ENCODE measurements at regions not wholly inside any gene's neighbourhood (a gene's known extent, or its start where the extent isn't known, plus 50 kb on each side); places are given as distances from the start of the nearest gene placed in this dataset.

DNA sequence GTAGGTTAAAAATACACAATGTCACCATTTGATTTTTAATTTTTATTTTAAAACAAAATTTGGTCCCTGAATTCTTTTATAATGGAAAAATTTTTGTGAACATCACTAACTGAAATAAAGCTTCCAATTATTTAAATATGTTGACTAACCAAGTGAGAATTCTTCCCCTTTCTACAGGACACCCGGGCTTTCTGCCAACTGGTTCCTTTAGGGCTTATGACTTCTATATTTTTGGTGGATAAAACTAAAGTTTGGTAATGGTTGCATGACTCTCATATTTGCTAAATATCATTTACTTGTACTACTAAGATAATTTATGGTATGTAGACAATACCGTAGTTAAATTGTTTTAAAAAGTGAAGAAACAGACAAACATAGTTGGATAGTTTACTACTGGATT is 291.0 kb upstream of the DOK6 start:
- DNase-seq, result no peak

DNA sequence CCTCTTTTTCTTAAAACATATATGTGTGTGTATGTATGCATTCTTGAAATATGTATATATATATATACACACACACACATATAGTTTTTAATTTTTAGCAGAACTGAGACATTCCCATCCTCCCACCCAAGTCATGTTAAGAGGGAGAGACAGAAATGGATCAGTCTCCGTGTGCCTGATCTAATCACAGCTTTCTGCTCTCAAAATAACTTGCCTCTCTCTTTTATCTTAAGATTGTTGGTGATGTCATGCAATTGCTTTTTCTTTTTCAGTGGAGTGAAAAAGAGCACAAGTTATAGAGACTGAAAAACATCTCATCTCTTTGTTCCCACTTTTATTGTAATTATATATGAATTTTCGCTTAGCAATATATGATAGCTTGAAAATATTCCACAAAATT is 279.9 kb upstream of the DOK6 start:
- no peak for DNase-seq

DNA sequence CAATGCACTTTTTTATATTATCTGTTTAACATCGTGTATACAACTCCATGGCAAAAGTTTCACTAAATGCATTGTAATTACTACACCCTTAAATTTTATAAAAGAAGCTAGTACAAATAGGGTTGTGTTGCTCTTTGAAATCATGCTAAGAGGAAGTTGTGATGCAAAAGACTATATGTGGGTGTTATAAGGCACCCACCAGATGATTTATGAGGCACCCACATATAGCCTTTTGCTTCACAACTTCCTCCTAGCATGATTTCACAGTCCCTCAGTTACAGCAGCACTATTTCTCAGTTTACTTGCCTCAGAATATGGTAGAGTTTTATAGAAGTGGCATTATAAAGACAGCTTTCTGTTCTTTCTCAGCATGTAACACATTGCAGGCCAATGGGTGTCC is 277.3 kb upstream of the DOK6 start:
- DNase-seq, result no peak

DNA sequence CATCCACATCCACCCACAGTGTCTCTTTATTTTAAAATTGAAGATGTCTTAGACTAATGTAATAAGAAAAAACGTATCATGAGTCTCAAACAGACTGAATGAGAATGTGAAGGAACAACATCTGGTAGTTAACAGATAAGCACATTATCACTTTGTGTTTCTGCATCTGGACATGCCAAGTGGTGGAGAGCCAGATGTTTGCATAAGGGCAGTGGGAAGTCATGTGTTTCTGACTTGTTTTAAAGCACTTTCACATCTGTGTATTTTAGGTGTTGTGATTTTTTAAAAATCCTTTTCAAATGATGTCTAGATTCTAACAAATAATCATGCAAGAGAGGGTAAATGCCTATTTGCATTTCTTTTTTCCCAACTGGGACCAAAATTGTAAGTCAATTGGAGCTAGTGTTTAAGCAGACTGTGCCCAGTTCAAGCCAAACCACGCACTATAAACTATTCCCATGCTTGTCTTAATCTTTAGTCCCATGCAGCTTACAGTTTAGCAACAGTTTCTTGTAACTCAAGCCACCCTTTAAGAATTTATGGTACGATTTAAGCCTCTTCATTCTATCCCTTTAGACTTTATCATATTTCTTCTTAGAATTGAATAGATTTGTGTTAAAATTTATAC is 272.7 kb upstream of the DOK6 start:
- DNase-seq, result no peak

DNA sequence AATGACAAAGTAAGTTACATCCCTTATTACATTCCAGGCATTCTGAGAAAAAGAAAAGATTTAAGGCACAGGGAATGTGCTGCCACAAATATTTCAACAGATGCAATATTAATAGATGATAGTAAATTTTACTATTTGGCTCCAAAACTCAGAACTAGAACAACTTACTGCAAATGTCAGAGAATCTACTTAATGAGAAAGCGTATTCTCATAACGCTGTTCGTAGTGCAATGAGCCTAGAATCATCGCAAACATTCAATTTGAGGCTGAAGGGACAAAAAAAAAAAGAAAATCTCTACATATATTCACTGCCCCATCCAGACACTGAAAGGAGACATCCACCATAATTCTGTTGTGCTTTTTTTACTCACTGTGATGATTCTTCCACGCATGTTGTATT is 272.1 kb upstream of the DOK6 start:
- DNase-seq, result no peak

DNA sequence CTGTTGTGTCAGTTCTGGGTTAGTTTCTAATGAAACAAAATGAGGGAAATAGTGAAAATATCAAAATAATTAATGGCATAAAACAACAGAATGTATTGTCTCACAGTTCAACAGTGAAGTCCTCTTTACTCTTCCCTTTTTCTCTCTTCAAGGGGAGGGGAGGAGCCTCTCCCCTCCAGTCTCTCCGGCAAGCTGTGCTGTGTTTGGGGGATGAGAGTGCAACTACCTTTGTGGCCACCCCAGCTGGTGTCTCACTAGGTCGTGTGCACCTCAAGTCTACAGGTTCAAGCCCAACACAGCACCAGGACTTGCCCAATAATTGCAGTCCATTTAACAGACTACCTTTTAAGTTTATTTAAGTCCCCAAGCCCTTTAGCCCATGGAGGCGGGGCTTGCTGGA is 271.7 kb upstream of the DOK6 start:
- no peak for DNase-seq

DNA sequence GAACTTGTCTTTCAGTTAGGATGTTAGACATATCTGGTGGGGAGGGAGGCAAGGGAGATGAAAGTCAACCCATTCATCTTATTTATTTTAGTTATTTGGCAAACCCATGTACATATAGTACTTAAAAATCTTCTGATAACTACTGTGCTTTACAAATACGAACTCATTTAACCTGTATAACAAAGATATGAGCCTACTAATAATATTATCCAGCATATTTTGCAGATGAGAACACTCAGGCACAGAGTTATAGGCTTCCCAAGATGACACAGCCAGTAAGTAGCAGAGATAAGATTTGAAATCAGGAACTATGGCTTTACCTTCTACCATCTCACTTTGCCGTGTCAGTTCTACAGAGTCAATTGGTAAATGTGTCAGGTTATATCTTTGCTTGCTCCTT is 262.6 kb upstream of the DOK6 start:
- DNase-seq, result no peak

DNA sequence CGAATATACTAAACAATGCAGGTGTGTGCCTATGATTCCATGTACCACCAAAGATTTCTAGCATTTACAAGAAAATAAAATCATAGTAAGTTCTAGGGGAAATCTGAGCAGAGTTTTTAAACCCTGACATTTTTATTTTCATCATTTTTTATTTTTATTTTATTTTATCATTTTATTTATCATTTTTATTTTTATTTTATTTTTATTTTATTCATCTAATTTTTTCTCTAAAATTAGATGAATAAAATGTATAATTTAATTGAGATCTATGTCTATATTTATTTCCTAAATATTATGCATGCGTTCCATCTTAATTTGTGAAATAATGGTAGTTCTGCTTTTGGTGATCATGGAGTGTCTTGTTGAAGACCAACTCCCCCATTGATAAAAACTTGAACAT is 257.6 kb upstream of the DOK6 start:
- DNase-seq, result no peak

DNA sequence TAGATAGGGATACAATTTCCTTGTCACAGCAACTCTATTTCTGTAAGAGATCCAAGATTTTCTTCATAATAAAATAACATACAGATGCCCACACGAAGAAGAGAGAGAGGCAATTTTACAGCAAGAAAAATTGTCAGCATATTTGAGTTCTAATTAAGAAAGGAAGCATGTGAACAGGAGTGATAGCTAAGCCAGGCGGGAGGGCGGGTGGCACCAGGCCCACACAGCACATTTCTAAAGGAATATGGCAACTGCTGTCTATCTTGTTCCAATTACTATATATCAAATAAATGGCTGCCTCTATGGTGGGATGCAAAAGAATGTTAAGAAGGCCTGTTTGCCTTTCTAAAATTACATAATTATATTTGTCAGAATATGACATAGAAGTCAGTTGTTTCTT is 248.3 kb upstream of the DOK6 start:
- DNase-seq, result no peak

DNA sequence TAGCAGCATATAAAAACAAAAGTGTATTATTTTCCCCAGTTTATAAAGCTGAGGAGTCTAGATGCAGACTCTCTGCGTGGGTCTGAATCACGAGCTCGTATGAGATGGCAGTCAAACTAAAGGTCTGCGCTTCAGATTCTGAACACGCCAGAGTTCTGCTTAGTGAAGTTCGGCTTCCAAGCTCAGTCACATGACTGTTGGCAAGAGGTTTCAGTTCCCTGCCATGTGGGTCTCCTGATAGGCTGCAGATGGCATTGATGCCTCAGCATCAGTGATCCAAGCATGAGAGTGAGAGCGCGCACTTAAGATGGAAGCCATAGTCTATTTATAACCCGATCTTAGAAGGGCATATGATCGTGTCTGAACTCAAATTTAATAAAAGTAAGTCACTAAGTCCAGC is 242.8 kb upstream of the DOK6 start:
- DNase-seq, result no peak

DNA sequence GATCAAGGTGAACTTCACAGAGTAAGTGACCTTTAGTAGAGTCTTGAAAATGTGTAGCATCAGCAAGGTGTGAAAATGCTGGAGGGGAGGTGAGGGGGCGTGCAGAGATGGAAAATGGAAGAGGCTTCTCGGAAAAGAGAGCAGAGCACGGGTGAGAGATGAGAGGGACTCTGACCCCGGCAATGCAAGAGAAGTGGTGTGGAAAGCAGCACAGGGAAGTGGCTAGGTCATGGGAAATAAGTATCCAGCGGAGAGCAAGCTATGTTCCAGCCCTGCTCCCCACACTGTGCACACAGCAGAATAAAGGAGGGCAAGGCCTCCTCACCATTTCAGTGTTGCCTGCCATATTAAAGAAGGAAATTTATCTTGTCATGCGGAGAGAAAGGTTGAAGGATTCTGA is 241.7 kb upstream of the DOK6 start:
- DNase-seq, result no peak

DNA sequence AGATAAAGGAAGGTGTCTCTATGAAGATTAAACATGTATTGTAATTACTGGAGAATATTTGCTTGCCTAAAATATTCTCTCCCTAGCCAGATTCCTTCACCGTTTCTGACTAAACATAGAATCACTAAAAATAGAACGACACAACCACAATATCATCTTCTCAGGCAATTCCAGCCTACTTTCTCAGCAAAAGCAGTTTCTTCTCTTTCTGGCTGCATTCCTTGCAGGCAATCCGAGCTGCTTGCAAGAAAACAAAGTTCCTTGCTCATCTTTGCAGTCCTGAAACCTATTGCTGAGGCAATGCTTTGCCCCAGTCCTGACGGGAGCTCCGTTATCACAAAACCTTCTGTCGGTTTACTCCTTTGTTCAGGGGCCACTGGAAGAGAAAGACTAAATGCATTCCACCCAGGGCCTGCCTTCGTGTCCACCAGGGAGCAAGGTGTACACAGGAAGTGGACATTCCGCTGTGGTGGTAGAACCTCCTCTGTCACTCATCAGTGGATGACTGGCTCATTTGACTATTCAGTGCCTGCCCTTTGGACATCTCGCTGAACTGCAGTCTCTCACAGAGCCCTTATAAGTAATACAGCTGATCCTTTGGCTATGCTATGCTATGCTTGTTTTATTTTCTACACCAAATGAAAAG is 239.2 kb upstream of the DOK6 start:
- DNase-seq, result peak; percentile 91

DNA sequence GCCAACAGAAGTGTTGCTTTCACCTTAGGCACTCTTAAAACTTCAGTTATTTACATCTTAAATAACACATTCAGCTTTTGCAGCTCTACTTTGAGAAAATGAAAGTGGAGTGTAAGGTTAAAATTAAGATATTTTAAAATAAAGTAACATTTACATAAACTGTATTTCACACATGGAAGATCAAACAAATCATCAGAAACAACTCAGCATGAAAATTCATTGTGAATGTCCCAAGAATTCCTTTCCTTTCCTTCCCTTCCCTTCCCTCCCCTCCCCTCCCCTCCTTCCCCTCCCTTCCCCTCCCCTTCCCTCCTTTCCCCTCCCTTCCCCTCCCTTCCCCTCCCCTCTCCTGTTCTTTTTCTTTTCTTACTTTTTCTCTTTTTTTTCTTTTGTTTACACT is 238.0 kb upstream of the DOK6 start:
- no peak for DNase-seq

DNA sequence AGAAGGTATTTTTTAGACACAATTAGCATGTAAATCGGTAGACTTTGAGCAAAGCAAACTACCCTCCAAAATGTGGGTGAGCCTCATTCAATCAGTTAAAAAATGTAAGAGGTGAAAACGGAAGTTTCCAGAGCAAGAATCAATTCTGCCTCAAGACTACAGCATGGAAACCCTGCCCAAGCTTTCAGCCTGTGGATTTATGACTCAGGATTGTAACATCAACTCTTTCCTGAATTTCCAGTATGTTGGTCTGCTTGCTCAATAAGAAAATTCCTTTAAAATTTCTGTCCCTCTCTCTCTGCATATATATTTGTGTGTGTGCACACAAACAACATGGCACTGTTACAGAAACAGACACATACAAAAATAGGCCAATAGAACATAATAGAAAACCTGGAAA is 228.6 kb upstream of the DOK6 start:
- no peak for DNase-seq

DNA sequence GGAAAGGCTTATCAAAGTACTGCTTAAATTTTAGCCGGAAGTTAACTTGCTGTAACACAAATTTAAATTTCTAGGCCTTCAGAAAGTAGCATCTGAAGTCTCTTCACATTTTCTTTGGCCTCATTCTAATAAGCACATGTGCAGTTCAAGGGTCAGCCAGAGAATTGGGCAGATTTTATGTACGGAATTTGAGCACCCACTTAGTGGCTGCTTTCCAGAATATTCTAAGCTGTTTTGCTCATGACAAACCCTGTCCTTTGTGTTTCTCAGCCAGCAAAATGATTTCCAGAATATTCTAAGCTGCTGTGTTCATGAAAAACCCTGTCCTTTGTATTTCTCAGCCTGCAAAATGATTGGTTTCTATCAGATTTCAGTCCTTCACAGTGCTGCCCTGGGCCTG is 225.0 kb upstream of the DOK6 start:
- DNase-seq, result no peak

DNA sequence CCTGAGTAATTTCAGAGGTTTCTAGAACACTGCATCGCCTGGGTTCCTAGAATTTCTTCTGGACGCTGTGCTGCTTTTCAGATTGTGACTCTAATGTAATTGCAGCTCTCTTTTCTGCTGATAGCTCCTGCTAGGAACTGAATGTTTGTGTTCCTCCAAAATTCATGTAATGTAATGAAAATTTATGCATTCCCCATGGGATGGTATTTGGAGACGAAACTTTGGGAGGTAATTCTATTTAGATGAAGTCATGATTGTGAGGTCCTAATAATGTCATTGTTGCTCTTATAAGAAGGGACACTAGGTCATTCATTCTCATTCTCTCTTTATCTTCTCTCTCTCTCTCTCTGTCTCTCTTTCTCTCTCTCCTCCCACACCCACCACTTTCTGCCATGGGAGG is 223.9 kb upstream of the DOK6 start:
- no peak for DNase-seq

DNA sequence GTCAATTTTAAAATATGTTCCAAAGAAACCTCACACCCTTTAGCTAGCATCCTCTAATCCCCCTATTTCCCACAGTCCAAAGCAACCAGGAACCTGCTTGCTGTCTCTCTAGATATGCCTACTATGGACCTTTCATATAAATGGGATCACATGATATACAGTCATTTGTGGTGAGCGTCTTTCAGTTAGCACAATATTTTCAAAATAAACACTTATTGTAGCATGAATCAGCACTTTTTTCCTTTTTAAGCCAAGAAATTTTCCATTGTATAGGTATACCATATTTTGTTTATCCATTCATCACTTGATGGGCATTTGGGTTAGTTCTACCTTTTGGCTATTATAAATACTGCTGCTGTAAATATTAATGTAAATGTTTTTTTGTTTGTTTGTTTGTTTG is 223.0 kb upstream of the DOK6 start:
- no peak for DNase-seq

DNA sequence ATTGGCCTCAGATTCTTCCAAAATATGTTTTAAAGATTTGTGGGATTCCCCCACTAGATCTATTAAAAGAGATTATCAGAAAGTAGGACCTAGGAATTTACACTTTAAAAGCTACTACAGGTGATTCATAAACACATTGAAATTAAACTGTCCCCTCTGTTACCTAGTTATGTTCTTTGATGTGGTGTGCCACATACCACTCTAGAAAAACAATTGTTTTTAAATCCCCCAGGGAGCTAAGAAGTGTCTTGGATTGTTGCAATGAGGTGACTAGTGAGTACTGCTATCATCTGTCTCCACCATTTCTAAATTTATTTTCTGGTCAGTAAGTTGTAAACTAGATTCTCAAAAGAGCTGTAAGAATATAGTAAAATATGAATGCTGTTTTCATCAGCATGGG is 214.5 kb upstream of the DOK6 start:
- no peak for DNase-seq

DNA sequence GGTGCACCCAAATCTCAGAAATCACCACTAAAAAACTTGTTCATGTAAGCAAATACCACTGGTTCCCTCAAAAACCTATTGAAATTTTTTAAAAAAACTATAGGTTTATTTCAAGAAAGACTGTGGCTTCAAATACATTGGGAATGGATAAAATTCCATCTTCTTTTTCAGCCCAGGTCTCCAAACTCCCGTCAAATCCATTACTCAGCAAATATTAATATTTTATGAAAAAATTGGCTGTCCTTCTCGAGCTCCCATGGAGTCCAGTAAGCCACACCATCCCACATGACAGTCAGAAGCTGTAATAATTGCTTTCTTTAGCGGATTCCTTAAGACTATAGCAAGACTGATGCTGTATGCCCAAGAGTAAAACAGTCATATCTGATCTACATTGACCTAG is 204.4 kb upstream of the DOK6 start:
- no peak for DNase-seq

DNA sequence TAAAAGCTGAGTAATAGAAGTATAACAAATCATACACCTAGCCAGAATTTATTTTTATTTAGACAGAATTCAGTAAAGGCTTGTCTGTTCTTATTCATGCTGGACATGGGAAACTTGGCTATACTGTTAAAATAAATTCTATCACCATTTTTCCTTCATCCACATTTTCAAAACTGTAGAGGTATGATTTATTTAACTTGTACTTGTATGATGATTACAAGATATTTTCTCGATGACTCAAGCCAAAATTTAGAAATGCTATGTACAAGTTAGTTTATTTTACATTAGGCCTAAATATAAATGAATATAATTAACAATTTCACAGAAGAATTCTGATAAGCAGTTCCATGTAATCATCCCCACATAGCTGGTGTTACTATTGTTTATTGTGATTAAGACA is 194.8 kb upstream of the DOK6 start:
- no peak for DNase-seq

DNA sequence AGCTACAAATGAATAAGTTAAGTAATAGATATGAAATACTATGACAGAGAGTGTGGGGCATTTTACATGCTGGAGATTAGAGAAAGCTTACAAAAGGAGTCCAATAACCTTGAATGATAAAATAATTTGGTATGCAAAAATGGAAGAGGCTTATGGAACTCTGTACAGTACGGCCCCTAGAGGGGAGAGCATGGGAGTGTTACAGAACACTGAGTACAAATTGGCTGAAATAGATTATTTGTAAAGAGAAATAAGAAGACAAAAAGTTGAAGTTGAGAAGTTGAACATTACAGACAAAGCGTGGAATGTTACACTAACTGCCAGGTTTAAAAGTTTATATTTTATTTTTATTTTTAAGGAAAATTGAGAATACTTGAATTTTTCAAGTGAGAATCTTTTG is 192.1 kb upstream of the DOK6 start:
- DNase-seq, result peak in 1 of 2 experiments; percentile 5

DNA sequence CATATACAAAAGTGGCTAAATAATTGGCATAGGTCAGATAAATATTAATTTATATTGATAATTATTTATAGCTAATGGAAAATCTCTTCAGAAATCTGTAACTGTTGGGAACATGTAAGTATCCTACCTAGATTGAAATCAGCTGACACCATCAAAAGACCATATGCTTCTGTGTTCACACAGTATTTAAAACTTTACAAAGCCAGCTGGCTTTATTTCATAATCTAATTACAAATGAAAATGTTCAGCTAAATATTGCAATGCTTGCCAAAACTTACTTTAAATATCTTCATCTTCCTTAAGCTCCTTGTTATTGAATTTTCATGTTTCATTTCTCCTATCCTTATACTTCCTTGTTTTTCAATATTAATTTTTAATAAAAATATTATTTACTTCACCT is 190.9 kb upstream of the DOK6 start:
- no peak for DNase-seq

DNA sequence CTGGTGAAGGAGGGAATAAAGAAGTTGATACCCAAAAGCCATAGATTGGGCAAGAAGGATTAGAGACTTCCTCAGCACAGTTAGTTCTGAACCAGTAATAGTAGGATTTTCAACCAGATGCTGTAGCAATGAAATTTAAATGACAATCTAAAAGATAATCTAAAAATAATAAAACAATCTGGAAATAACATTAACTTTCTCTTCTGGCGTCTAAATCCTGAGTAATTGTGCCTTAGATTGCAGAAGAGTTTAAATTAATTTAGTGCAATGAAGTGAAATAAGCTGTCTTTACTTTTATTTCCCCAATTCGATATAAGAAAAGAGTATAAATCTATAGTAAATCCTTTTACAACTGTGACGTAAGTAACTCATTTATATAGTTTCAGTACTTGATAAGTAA is 186.8 kb upstream of the DOK6 start:
- DNase-seq, result no peak

DNA sequence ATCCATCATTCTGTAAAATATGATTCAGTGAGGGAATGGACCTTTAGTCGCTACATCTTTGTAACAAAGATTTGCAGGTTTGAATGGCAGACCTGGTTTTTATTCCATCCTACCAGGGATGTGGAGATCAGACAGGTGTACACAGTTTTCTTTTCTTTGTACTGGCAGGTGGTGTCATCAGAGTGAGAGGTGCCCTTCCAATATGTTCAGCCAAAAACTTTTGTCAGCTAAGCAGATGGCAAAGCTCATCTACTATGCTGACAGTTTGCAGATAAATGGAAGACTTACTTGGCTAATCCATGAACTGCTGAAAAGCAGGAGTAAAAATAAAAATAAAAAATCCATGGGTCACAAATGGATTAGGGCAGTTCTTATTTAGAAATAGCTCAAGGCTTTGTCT is 185.5 kb upstream of the DOK6 start:
- DNase-seq, result peak in 1 of 2 experiments; percentile 4

DNA sequence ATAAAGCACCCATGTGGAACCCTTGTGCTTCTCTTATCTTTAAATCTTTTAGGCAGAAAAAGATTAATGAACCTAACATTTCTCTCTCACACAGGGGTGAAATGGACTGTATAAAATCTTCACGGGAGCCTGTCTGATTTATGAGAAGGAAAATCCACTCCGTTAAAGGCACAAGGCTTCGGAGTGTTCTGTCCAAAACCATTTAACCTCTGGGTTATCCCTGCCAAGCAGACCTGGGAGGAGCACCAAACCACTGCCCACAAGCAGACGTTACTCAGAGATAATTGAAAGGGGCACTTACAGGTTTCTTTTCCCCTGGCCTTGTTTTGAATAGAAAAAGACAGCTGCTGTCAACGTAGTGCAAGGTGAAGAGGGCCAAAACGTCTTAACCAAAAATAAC is 184.4 kb upstream of the DOK6 start:
- peak; percentile 58 to 64 for DNase-seq

Measured in NCI-H526 (cell line).